Hepatocyte (in vitro differentiated cells): ENCODE measurements at regions not wholly inside any gene's neighbourhood (a gene's known extent, or its start where the extent isn't known, plus 50 kb on each side); places are given as distances from the start of the nearest gene placed in this dataset.

Experiments
- DNase-seq: peaks from one replicate; pipeline ENCODE4 v3.0.0-alpha.2; 2016; ENCODE audit warnings: low spot score
- H2AFZ ChIP-seq: fragments of 200-600 bp; sonication (generic); 2 replicates; pipeline ENCODE4 v1.6.0; 2016; ENCODE audit warnings: antibody characterized with exemption, mild to moderate bottlenecking
- H3K27ac ChIP-seq: fragments of 200-600 bp; sonication (generic); 2 replicates; pipeline ENCODE4 v1.5.1; 2016; ENCODE audit warnings: mild to moderate bottlenecking
- H3K27me3 ChIP-seq: fragments of 200-600 bp; sonication (generic); 2 replicates; pipeline ENCODE4 v1.6.1; 2016
- H3K36me3 ChIP-seq: fragments of 200-600 bp; sonication (generic); replicated peaks from 2 replicates; pipeline ENCODE4 v1.5.1; 2016; ENCODE audit warnings: low read depth; ENCODE audit not compliant: insufficient read depth
- H3K4me1 ChIP-seq: fragments of 200-600 bp; sonication (generic); 2 replicates; pipeline ENCODE4 v1.5.1; 2016; ENCODE audit warnings: mild to moderate bottlenecking, moderate library complexity; ENCODE audit not compliant: insufficient read depth
- H3K4me2 ChIP-seq: fragments of 200-600 bp; sonication (generic); 2 replicates; pipeline ENCODE4 v1.6.0; 2016
- H3K4me3 ChIP-seq: fragments of 200-600 bp; sonication (generic); 2 replicates; pipeline ENCODE4 v1.5.1; 2016; ENCODE audit warnings: mild to moderate bottlenecking
- H3K79me2 ChIP-seq: fragments of 200-600 bp; sonication (generic); 2 replicates; pipeline ENCODE4 v1.6.0; 2017; ENCODE audit warnings: mild to moderate bottlenecking
- H3K9me2 ChIP-seq: fragments of 200-600 bp; sonication (generic); replicated peaks from 2 replicates; pipeline ENCODE4 v1.6.0; 2017; ENCODE audit warnings: mild to moderate bottlenecking; ENCODE audit not compliant: insufficient read depth
- H3K9me3 ChIP-seq: fragments of 200-600 bp; sonication (generic); 2 replicates; pipeline ENCODE4 v1.5.1; 2016; ENCODE audit warnings: low read depth, mild to moderate bottlenecking
- H4K20me1 ChIP-seq: fragments of 200-600 bp; sonication (generic); 2 replicates; pipeline ENCODE4 v1.6.0; 2016; ENCODE audit warnings: mild to moderate bottlenecking; ENCODE audit not compliant: insufficient read depth, poor library complexity, severe bottlenecking
- EZH2 ChIP-seq: fragments of 200-600 bp; sonication (generic); IDR thresholded peaks from 2 replicates; pipeline ENCODE4 v1.6.1; 2016; ENCODE audit warnings: antibody characterized with exemption, mild to moderate bottlenecking, borderline replicate concordance
- EZH2phosphoT487 ChIP-seq: fragments of 200-600 bp; sonication (generic); IDR thresholded peaks from one replicate; pipeline ENCODE4 v1.6.1; 2018; ENCODE audit warnings: antibody characterized with exemption, mild to moderate bottlenecking, low read depth, moderate library complexity; ENCODE audit not compliant: unreplicated experiment, severe bottlenecking
- WGBS: methylation state at CpG from one replicate; pipeline ENCODE4 v1.1.6; 2016; ENCODE audit warnings: low lambda C conversion rate; ENCODE audit errors: missing lambda C conversion rate; 5-methylcytosine and 5-hydroxymethylcytosine counted together
- TF ChIP-seq, protein P1 (sequence below): fragments of 200-600 bp; sonication (generic); IDR thresholded peaks from 2 replicates; pipeline ENCODE4 v1.5.1; 2016; ENCODE audit warnings: antibody characterized with exemption, mild to moderate bottlenecking; ENCODE audit not compliant: poor library complexity

- 96% methylated on average over 2 of the region's 2 CpGs for WGBS
- Histone ChIP-seq H3K9me2 (no peaks in the 10 kb centered on the region), H3K27me3 (no peaks in the 10 kb centered on the region)
Measured at GRCh38 chr1:83065952-83066727, 932.8 kb downstream of the TTLL7 start.

GRCh38 chr1:83064589-83065242 is 934.2 kb downstream of the TTLL7 start:
- Histone ChIP-seq H3K4me2 (no peak overlapping the region), H3K27ac (no peak overlapping the region), H2AFZ (no peak overlapping the region), H3K27me3 (no peaks in the 10 kb centered on the region), H3K36me3 (no peaks in the 10 kb centered on the region), H4K20me1 (no peaks in the 10 kb centered on the region), H3K4me3 (no peak overlapping the region), H3K79me2 (no peaks in the 10 kb centered on the region), H3K4me1 (peaks cover 3% of the 10 kb centered on the region), H3K9me2 (no peaks in the 10 kb centered on the region), H3K9me3 (no peaks in the 10 kb centered on the region)
- TF ChIP-seq, protein P1, sequence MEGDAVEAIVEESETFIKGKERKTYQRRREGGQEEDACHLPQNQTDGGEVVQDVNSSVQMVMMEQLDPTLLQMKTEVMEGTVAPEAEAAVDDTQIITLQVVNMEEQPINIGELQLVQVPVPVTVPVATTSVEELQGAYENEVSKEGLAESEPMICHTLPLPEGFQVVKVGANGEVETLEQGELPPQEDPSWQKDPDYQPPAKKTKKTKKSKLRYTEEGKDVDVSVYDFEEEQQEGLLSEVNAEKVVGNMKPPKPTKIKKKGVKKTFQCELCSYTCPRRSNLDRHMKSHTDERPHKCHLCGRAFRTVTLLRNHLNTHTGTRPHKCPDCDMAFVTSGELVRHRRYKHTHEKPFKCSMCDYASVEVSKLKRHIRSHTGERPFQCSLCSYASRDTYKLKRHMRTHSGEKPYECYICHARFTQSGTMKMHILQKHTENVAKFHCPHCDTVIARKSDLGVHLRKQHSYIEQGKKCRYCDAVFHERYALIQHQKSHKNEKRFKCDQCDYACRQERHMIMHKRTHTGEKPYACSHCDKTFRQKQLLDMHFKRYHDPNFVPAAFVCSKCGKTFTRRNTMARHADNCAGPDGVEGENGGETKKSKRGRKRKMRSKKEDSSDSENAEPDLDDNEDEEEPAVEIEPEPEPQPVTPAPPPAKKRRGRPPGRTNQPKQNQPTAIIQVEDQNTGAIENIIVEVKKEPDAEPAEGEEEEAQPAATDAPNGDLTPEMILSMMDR, result no peak
- TF ChIP-seq EZH2, result no peak
- TF ChIP-seq EZH2phosphoT487, result no peak
- no peak for DNase-seq
- WGBS, result 89% methylated on average over 4 of the region's 4 CpGs

More at GRCh38 chr1:83065952-83066727, 932.8 kb downstream of the TTLL7 start:
- Histone ChIP-seq H3K79me2 (no peaks in the 10 kb centered on the region), H4K20me1 (no peaks in the 10 kb centered on the region), H2AFZ (no peak overlapping the region), H3K27ac (peak overlapping the region; percentile 2), H3K4me1 (peaks cover 3% of the 10 kb centered on the region), H3K4me3 (no peak overlapping the region), H3K4me2 (no peak overlapping the region), H3K9me3 (no peaks in the 10 kb centered on the region), H3K36me3 (no peaks in the 10 kb centered on the region)
- TF ChIP-seq EZH2phosphoT487 (no peak), EZH2 (no peak)
- TF ChIP-seq, protein P1, result no peak
- no peak for DNase-seq

DNA sequence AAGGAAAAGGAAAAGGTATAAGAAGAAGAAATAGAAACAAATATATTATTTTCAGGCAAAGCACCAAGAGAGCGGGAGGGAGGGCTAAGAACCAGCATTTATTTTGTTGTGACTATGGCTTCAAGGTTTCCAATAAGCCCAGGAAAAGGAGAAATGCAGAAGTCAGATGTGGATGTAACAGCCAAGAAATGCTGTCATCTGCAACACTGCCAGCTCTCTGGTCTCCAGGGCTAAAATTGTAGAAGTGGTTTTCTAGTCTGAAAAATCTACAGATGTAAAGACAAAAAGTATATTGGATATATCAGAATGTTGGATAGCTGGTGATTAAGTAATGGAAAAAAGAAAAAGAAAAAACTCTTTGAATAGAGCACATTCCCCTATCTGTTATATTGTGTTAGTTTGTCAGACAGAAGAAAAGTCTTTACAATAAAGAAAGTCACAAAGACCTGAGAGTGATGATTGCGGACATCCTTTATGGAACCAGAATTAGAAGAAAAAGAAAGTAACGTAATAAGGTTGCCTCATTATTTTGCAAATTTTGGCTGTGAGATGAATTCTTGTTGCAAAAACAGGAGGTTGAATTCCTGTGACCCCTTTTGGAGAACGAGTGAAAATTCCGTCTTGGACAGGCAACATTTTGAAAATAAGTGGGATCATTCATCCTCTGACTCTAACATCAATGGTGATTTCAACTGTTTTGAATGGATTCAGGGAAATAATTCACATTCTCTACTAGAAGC is 938.1 kb downstream of the TTLL7 start:
- Histone ChIP-seq H3K4me3 (no peak overlapping the region), H3K4me2 (no peak overlapping the region), H3K9me2 (no peaks in the 10 kb centered on the region), H3K79me2 (no peaks in the 10 kb centered on the region), H3K36me3 (no peaks in the 10 kb centered on the region), H3K27ac (no peak overlapping the region), H3K4me1 (no peaks in the 10 kb centered on the region), H2AFZ (no peak overlapping the region), H4K20me1 (no peaks in the 10 kb centered on the region), H3K9me3 (no peaks in the 10 kb centered on the region), H3K27me3 (no peaks in the 10 kb centered on the region)
- DNase-seq, result no peak
- WGBS, result 95% methylated on average over 5 of the region's 5 CpGs
- TF ChIP-seq EZH2, result no peak
- TF ChIP-seq, protein P1, result no peak
- no peak for TF ChIP-seq EZH2phosphoT487
